OCI-LY1 (cell line): ENCODE measurements at regions not wholly inside any gene's neighbourhood (a gene's known extent, or its start where the extent isn't known, plus 50 kb on each side); places are given as distances from the start of the nearest gene placed in this dataset.

ENCODE experiments used
- CTCF ChIP-seq: fragments of 200-600 bp; sonication (generic), shearing (Covaris generic); IDR thresholded peaks from 2 replicates; pipeline ENCODE4 v1.5.1; 2017; ENCODE audit warnings: mild to moderate bottlenecking, antibody characterized with exemption, low read length, moderate library complexity, mixed read lengths
- EZH2 ChIP-seq: fragments of 200-600 bp; sonication (generic), shearing (Covaris generic); IDR thresholded peaks from 2 replicates; pipeline ENCODE4 v1.8.0; 2017; ENCODE audit warnings: borderline replicate concordance, mixed run types, mild to moderate bottlenecking, antibody characterized with exemption, low read length, moderate library complexity, mixed read lengths

- TF ChIP-seq CTCF (no peak), EZH2 (no peak)
These were observed 359.3 kb downstream of the TDRD3 start for GRCh38 chr13:60756306-60756705.
